Stimulated activated effector memory CD8-positive, alpha-beta T cell treated with anti-CD3 and anti-CD28 coated beads, Interleukin-12 subunit alpha, Interleukin-12 subunit beta, amount 100 ng/mL, for 72 hours (primary cell): ENCODE measurements at regions not wholly inside any gene's neighbourhood (a gene's known extent, or its start where the extent isn't known, plus 50 kb on each side); places are given as distances from the start of the nearest gene placed in this dataset.

ENCODE experiments used
- ATAC-seq: fragments of 150-1000 bp; cut with Tn5 transposase; 2 replicates; pipeline ENCODE4 v1.10.0; 2021
- DNase-seq, 2 donors: peaks; one replicate each; pipeline ENCODE4 v3.0.0; 2021 to 2022; ENCODE audit warnings: low spot score in 2 of 2
- H3K27ac Mint-ChIP-seq: one replicate; pipeline ENCODE4 v1.8.0; 2022; ENCODE audit warnings: mild to moderate bottlenecking, mixed read lengths
- H3K36me3 Mint-ChIP-seq: one replicate; pipeline ENCODE4 v1.8.0; 2022; ENCODE audit warnings: mild to moderate bottlenecking, mixed read lengths
- H3K4me1 Mint-ChIP-seq: one replicate; pipeline ENCODE4 v1.8.0; 2022; ENCODE audit warnings: mixed read lengths
- H3K4me3 Mint-ChIP-seq: one replicate; pipeline ENCODE4 v1.8.0; 2022; ENCODE audit warnings: mild to moderate bottlenecking, mixed read lengths
- H3K9me3 Mint-ChIP-seq: one replicate; pipeline ENCODE4 v1.8.0; 2022; ENCODE audit warnings: mixed read lengths

DNA sequence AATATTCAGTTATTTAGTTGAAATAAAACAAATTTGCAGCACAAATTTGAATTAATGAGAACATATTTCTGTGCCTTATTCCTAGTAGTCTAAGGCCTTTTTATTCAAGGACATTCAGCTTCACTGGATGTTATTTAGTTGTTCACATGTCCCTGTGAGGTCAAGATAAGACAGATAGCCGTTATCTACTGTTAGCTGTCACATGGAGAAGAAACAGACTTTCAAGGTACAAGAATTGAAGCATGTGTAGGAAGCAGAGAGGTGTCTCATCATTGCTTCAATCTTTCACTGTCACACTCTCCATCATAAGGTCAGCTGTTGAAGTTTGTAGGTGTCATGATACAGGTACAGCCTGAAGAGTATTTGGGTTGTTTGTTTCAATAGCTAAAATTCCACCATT, 112.9 kb upstream of the JAG1 start:
- DNase-seq, result no peak
- Mint-ChIP-seq H3K36me3 (no peaks in the 10 kb centered on the region), H3K4me3 (no peak overlapping the region), H3K27ac (no peak overlapping the region), H3K4me1 (no peaks in the 10 kb centered on the region), H3K9me3 (peaks cover 3% of the 10 kb centered on the region)
- ATAC-seq, result no peak

- Mint-ChIP-seq H3K4me1 (no peaks in the 10 kb centered on the region), H3K4me3 (no peak overlapping the region), H3K9me3 (peaks cover 5% of the 10 kb centered on the region), H3K27ac (no peak overlapping the region), H3K36me3 (no peaks in the 10 kb centered on the region)
- no peak for DNase-seq
- no peak for ATAC-seq
Measured at GRCh38 chr20:10788055-10788454, 114.3 kb upstream of the JAG1 start.

- Mint-ChIP-seq H3K9me3 (peaks cover 5% of the 10 kb centered on the region), H3K36me3 (no peaks in the 10 kb centered on the region), H3K4me1 (no peaks in the 10 kb centered on the region), H3K27ac (no peak overlapping the region), H3K4me3 (no peak overlapping the region)
- ATAC-seq (no peak), DNase-seq (no peak)
Measured at GRCh38 chr20:10788877-10789276, 115.1 kb upstream of the JAG1 start.

GRCh38 chr20:10789386-10789785, 115.6 kb upstream of the JAG1 start:
- DNase-seq (no peak), ATAC-seq (no peak)
- Mint-ChIP-seq H3K4me1 (no peaks in the 10 kb centered on the region), H3K36me3 (no peaks in the 10 kb centered on the region), H3K4me3 (no peak overlapping the region), H3K9me3 (peaks cover 5% of the 10 kb centered on the region), H3K27ac (no peak overlapping the region)

DNA sequence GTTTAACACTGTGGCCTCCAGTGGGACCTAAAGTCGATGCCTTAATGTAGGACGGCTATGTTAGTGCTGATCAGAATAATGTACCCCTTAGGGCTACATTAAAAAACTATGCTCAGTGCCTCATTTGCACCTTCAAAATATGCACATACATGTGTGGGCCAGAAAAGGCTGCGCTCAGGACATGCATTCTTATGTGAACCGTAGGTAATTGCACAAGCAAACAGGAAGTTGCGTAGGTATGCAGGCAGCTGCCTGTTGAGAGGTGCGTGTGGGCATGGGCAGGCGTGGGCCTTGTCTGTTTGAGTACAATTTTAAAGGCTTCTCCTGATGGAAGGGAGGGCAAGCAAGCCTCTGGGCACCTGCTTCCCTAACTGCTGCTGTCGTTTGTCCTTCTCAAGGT, 116.2 kb upstream of the JAG1 start:
- peaks cover 5% of the 10 kb centered on the region for H3K9me3 Mint-ChIP-seq
- ATAC-seq (no peak), DNase-seq (no peak)

GRCh38 chr20:10792291-10792690, 118.5 kb upstream of the JAG1 start:
- peaks cover 9% of the 10 kb centered on the region for H3K9me3 Mint-ChIP-seq
- DNase-seq (no peak), ATAC-seq (no peak)
- H3K4me3 Mint-ChIP-seq, result no peak overlapping the region
- H3K36me3 Mint-ChIP-seq, result no peaks in the 10 kb centered on the region
- no peaks in the 10 kb centered on the region for H3K4me1 Mint-ChIP-seq
- H3K27ac Mint-ChIP-seq, result no peak overlapping the region

More for the DNA sequence above, 116.2 kb upstream of the JAG1 start:
- H3K27ac Mint-ChIP-seq, result no peak overlapping the region
- H3K36me3 Mint-ChIP-seq, result no peaks in the 10 kb centered on the region
- H3K4me3 Mint-ChIP-seq, result no peak overlapping the region
- H3K4me1 Mint-ChIP-seq, result no peaks in the 10 kb centered on the region

- Mint-ChIP-seq H3K4me1 (no peaks in the 10 kb centered on the region), H3K9me3 (peaks cover 9% of the 10 kb centered on the region), H3K36me3 (no peaks in the 10 kb centered on the region), H3K27ac (no peak overlapping the region), H3K4me3 (no peak overlapping the region)
- no peak for ATAC-seq
- DNase-seq, result no peak
Measured at GRCh38 chr20:10793766-10794165, 120.0 kb upstream of the JAG1 start.

GRCh38 chr20:10794765-10795164, 121.0 kb upstream of the JAG1 start:
- no peak overlapping the region for H3K4me3 Mint-ChIP-seq
- no peak for DNase-seq
- peaks cover 5% of the 10 kb centered on the region for H3K9me3 Mint-ChIP-seq
- ATAC-seq, result no peak
- H3K36me3 Mint-ChIP-seq, result no peaks in the 10 kb centered on the region
- no peaks in the 10 kb centered on the region for H3K4me1 Mint-ChIP-seq
- H3K27ac Mint-ChIP-seq, result no peak overlapping the region

- Mint-ChIP-seq H3K4me1 (no peaks in the 10 kb centered on the region), H3K9me3 (peaks cover 5% of the 10 kb centered on the region), H3K4me3 (no peak overlapping the region), H3K27ac (no peak overlapping the region), H3K36me3 (no peaks in the 10 kb centered on the region)
- ATAC-seq, result no peak
- no peak for DNase-seq
Measured at GRCh38 chr20:10795286-10796026, 121.7 kb upstream of the JAG1 start.

DNA sequence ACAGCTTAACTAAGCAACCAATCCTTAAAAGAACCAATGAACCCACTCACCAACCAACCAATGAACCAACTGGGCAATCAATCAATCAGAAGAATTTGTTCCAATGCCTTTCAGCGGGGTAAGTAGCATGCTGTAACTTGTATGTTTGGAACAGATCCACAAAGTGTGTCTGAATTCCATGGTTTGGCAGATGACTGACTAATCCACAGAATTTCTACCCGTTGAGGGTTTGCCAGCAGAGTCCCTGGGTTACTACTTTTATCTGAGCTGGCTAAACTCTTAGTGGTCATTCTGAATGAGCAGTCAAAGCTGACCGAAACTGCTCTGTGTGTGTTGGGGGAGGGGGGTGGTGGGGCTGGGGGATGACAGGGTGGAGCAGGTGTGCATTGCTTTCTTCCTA, 125.0 kb upstream of the JAG1 start:
- no peak for DNase-seq
- Mint-ChIP-seq H3K4me1 (no peaks in the 10 kb centered on the region), H3K9me3 (peaks cover 3% of the 10 kb centered on the region)

GRCh38 chr20:10799735-10800134, 125.9 kb upstream of the JAG1 start:
- H3K4me3 Mint-ChIP-seq, result no peak overlapping the region
- no peak for ATAC-seq
- no peaks in the 10 kb centered on the region for H3K36me3 Mint-ChIP-seq
- no peaks in the 10 kb centered on the region for H3K4me1 Mint-ChIP-seq
- DNase-seq, result no peak
- H3K9me3 Mint-ChIP-seq, result peaks cover 3% of the 10 kb centered on the region
- no peak overlapping the region for H3K27ac Mint-ChIP-seq

More for the DNA sequence above, 125.0 kb upstream of the JAG1 start:
- no peak for ATAC-seq
- Mint-ChIP-seq H3K27ac (no peak overlapping the region), H3K4me3 (no peak overlapping the region), H3K36me3 (no peaks in the 10 kb centered on the region)

DNA sequence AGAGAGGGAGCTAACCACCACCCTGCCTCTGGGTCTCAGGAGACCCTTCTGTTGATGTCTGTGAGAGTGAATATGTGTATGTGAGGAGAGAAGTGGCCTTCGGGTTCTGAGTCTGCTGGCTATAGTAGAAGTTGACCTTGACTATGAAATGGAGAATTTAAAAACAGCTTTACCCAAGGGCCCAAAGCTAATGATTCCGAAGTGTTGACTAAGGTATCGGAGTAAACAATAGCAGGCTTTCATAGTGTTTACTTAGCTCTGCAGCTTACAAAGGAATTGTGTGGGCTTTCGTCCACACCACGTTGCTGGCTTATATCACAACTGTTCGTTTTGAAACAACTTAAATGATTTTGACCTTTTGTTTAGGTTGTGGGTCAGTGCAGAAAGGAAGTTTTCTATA, 126.5 kb upstream of the JAG1 start:
- DNase-seq, result no peak
- H3K36me3 Mint-ChIP-seq, result no peaks in the 10 kb centered on the region
- H3K4me1 Mint-ChIP-seq, result no peaks in the 10 kb centered on the region
- no peak overlapping the region for H3K27ac Mint-ChIP-seq
- H3K4me3 Mint-ChIP-seq, result no peak overlapping the region
- no peak for ATAC-seq
- H3K9me3 Mint-ChIP-seq, result peaks cover 3% of the 10 kb centered on the region

DNA sequence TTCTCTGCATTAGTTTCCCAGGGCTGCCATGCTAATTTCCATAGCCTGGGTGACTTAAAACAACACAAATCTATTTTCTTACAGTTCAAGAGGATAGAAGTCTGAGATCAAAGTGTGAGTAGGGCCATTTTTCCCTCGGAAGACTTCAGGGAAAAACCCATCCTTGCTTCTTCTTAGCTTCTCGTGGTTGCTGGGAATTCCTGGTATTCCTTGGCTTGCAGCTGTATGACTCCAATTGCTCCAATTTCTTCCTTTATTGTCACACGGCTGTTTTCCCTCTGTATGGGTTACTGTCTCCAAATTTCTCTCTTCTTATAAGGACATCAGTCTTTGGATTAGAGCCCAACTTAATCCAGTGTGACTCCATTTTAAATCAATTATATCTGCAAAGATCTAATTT, 128.4 kb upstream of the JAG1 start:
- DNase-seq (no peak), ATAC-seq (no peak)
- Mint-ChIP-seq H3K27ac (no peak overlapping the region), H3K4me3 (no peak overlapping the region), H3K36me3 (no peaks in the 10 kb centered on the region), H3K9me3 (no peaks in the 10 kb centered on the region), H3K4me1 (no peaks in the 10 kb centered on the region)

DNA sequence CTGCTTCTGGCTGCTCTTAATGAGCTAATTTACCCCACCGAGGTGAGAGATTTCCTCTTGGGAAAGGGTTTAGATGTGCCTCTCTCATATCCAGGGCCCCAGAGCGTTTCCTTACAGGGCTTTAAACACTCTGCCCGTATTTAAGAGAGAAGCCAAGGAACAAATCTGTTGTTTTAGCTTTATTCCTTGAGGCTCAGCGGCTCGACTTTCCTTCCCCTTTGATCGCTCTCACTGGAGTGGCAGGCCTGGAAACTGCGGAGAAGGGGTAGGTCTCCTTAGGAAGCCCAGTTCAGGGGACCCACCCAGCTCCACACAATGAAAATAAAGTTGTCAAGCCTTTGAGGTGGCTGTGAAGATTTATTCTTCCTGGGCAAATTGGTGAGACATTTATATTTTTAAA, 132.0 kb upstream of the JAG1 start:
- ATAC-seq (no peak), DNase-seq (no peak)
- H3K9me3 Mint-ChIP-seq, result peaks cover 8% of the 10 kb centered on the region
- H3K36me3 Mint-ChIP-seq, result no peaks in the 10 kb centered on the region
- H3K27ac Mint-ChIP-seq, result no peak overlapping the region
- no peaks in the 10 kb centered on the region for H3K4me1 Mint-ChIP-seq
- H3K4me3 Mint-ChIP-seq, result no peak overlapping the region

DNA sequence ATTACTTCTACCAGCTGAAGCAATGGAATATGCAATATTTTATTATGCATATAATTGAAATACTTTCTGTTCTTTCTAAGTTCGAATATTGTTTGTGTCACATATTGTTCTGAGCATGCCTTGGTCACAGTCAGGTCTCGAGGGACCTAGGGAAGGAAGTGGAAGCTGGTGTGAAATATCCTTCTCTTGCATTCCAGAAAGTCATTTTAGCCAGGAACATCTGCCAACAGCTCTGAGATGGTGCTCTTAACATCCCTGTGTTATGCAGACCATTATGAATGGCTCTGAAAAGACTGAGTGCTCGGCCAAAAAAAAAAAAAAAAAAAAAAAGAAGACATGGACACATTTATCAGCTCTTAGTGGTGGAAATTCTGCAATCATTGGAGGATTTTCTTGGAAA, 132.7 kb upstream of the JAG1 start:
- Mint-ChIP-seq H3K4me3 (no peak overlapping the region), H3K4me1 (no peaks in the 10 kb centered on the region), H3K9me3 (peaks cover 8% of the 10 kb centered on the region), H3K27ac (no peak overlapping the region), H3K36me3 (no peaks in the 10 kb centered on the region)
- ATAC-seq, result no peak
- DNase-seq, result no peak

- Mint-ChIP-seq H3K9me3 (peaks cover 8% of the 10 kb centered on the region), H3K27ac (no peak overlapping the region), H3K36me3 (no peaks in the 10 kb centered on the region), H3K4me3 (no peak overlapping the region), H3K4me1 (no peaks in the 10 kb centered on the region)
- DNase-seq (no peak), ATAC-seq (no peak)
Measured at GRCh38 chr20:10807013-10807412, 133.2 kb upstream of the JAG1 start.
